ENCODE measurements at regions not wholly inside any gene's neighbourhood (a gene's known extent, or its start where the extent isn't known, plus 50 kb on each side); places are given as distances from the start of the nearest gene placed in this dataset.
"Not testable (repeated sequence)": the region's sequence is repeated elsewhere in the genome, so short reads cannot be mapped to it uniquely, and the experiment has no call there.

GRCh38 chr9:42364410-42365243 lies 181.2 kb downstream of the SPATA31A6 start:
- H3K4me3 ChIP-seq; H3K9me3 ChIP-seq; DNase-seq (ENCODE audit: low spot score); H3K27me3 ChIP-seq (replicated peaks; ENCODE audit: insufficient read depth); H3K36me3 ChIP-seq; H3K4me1 ChIP-seq (replicated peaks); H3K27ac ChIP-seq; intact Hi-C loops (cut with DNase I): not testable (repeated sequence)
- WGBS, result 77% methylated on average over 4 of the region's 4 CpGs

DNA sequence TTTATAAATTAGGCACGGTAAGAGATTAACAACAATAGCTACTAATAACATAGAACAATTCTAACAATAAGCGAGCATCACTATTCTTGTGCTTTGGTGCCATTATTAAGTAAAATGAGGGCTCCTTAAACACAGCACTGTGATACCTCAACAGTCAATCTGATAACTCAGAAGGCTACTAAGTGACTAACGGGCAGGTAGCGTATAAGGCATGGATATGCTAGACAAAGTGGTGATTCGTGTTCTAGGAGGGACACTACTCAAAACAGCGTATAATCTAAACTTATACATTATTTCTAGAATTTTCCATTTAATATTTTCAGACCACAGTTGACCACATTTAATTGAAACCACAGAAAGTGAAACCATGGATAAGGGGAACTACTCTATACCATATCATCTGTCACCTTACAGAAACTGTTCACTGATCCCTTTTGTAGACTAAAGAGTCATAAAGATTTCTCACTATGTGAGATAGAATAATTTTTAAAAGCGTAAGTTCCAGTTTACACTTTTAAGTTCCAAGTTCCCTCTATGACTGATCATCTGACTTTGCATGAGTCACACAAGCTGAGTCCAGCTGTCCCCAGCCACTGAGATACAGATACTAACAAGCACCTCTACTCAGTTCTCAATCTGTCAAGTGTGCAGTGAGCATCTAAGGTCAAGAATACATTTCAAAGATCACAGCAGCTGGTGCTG lies 181.9 kb downstream of the SPATA31A6 start:
- H3K36me3 ChIP-seq; H3K4me3 ChIP-seq; H3K27me3 ChIP-seq (replicated peaks; ENCODE audit: insufficient read depth); DNase-seq (ENCODE audit: low spot score); H3K27ac ChIP-seq; H3K9me3 ChIP-seq; intact Hi-C loops (cut with DNase I); H3K4me1 ChIP-seq (replicated peaks): not testable (repeated sequence)
- WGBS, result 84% methylated on average over 7 of the region's 7 CpGs

DNA sequence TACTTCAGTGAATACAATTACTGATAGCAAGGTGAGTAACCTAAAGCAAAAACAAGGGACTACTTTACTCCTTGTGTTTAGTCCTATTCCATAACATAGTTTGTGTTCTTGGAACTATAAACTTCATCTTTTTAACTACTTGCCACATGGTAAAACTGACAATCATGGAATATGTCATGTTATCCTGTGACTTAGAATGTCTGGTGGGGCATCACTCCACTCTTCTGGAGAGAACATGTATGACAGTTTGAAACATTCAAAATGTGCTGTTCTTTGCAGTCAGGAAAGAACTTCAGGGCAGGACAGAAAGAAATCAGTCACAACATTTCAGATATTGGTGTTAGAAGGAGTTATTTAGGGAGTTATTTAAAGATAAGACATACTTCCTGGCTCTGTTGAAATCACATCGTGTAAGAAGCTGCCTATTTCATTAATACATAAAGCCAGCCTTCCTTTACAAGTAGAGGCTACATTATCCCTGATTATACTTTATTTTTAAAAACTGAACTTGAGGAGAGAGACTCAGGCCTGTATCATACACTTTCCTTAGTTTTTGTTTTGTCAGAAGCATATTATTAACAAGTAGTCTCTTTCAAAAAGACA lies 184.9 kb downstream of the SPATA31A6 start:
- not testable (repeated sequence) for H3K4me3 ChIP-seq
- 9% methylated on average over 1 of the region's 1 CpG for WGBS

DNA sequence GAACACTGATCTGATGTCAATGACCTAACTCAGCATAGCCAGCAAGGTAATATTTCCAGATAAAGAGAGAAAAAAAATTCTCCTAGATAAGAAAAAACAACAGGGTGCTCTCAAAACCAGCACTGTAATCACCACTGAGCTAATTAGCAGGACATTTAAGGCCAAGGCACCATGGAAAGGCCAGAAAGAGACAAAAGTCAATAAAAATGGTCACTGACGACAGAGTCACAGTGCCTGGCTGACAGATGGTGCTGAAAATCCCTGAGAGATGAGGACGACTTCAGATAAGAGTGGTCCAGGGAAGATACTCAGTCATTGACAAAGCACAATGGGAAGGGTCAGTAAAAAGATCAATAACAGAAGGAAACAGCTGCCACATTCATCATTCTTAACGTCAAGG lies 186.7 kb downstream of the SPATA31A6 start:
- 67% methylated on average over 1 of the region's 3 CpGs for WGBS
- H3K27ac ChIP-seq; H3K4me1 ChIP-seq (replicated peaks); H3K4me3 ChIP-seq; DNase-seq (ENCODE audit: low spot score); intact Hi-C loops (cut with DNase I); H3K27me3 ChIP-seq (replicated peaks; ENCODE audit: insufficient read depth); H3K36me3 ChIP-seq; H3K9me3 ChIP-seq: not testable (repeated sequence)

More for the DNA sequence above, 184.9 kb downstream of the SPATA31A6 start:
- DNase-seq (ENCODE audit: low spot score); H3K36me3 ChIP-seq; H3K9me3 ChIP-seq; H3K4me1 ChIP-seq (replicated peaks); H3K27ac ChIP-seq; H3K27me3 ChIP-seq (replicated peaks; ENCODE audit: insufficient read depth); intact Hi-C loops (cut with DNase I): not testable (repeated sequence)

- H3K36me3 ChIP-seq; H3K9me3 ChIP-seq; H3K4me3 ChIP-seq; intact Hi-C loops (cut with DNase I); H3K27me3 ChIP-seq (replicated peaks; ENCODE audit: insufficient read depth); H3K27ac ChIP-seq; DNase-seq (ENCODE audit: low spot score); H3K4me1 ChIP-seq (replicated peaks): not testable (repeated sequence)
- no CpG with 5 or more reads among the region's 1 CpG for WGBS
Observed at GRCh38 chr9:42371417-42371816, 188.0 kb downstream of the SPATA31A6 start.

DNA sequence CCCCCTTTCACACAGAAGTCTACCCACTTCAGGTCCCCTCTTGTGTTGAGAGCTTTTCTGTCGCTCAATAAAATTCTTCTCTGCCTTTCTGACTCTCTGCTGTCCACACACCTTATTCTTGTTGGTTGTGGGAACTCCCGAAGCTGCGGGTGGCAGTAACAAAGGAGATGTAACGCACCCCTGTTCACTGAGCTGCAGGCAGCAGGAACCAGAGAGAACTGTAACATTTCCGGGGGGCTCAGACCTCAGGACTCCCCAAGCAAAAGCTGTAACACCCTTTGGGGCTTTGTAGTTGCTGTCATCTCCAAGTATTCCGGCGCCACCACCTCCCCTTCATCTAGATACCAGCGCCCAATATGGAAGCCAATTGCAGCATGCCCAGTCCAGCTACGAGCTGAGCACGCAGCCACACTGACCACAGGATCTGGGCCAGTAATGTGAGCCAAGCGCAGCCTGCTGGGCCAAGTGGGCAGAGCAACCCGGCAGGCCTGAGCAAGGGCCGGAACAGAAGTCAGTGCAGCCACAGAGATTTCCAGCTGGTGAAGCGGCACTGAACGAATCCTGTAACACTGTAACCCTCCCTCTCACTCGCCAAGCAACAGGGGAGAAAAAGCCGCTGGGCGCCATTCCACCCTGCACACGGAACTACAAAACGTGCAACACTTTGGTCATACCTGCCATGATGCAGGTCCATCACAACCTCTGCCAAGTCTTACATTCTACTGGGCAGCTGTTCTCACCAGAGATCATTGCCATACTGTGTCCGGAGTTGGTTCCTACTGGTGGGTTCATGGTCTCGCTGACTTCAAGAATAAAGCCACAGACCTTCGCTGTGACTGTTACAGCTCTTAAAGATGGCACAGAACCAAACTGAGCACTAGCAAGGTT lies 194.3 kb downstream of the SPATA31A6 start:
- H3K9me3 ChIP-seq; H3K27ac ChIP-seq; H3K4me3 ChIP-seq; intact Hi-C loops (cut with DNase I); H3K4me1 ChIP-seq (replicated peaks); DNase-seq (ENCODE audit: low spot score); H3K36me3 ChIP-seq; H3K27me3 ChIP-seq (replicated peaks; ENCODE audit: insufficient read depth): not testable (repeated sequence)
- 84% methylated on average over 23 of the region's 23 CpGs for WGBS

GRCh38 chr9:42378418-42378815 lies 195.0 kb downstream of the SPATA31A6 start:
- intact Hi-C loops (cut with DNase I), result no loop called here
- Histone ChIP-seq H3K36me3 (no peaks in the 10 kb centered on the region), H3K27me3 (replicated peaks; ENCODE audit: insufficient read depth) (no peaks in the 10 kb centered on the region), H3K4me3 (no peak overlapping the region), H3K4me1 (replicated peaks) (no peaks in the 10 kb centered on the region), H3K9me3 (no peaks in the 10 kb centered on the region), H3K27ac (no peak overlapping the region)
- 97% methylated on average over 2 of the region's 2 CpGs for WGBS
- no peak for TF ChIP-seq POLR2A (IDR thresholded peaks at IDR 0.05)
- no peak for TF ChIP-seq POLR2AphosphoS5 (IDR thresholded peaks at IDR 0.05)
- TF ChIP-seq, protein P1, sequence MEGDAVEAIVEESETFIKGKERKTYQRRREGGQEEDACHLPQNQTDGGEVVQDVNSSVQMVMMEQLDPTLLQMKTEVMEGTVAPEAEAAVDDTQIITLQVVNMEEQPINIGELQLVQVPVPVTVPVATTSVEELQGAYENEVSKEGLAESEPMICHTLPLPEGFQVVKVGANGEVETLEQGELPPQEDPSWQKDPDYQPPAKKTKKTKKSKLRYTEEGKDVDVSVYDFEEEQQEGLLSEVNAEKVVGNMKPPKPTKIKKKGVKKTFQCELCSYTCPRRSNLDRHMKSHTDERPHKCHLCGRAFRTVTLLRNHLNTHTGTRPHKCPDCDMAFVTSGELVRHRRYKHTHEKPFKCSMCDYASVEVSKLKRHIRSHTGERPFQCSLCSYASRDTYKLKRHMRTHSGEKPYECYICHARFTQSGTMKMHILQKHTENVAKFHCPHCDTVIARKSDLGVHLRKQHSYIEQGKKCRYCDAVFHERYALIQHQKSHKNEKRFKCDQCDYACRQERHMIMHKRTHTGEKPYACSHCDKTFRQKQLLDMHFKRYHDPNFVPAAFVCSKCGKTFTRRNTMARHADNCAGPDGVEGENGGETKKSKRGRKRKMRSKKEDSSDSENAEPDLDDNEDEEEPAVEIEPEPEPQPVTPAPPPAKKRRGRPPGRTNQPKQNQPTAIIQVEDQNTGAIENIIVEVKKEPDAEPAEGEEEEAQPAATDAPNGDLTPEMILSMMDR (IDR thresholded peaks at IDR 0.05), result no peak
- DNase-seq (ENCODE audit: low spot score), result no peak

DNA sequence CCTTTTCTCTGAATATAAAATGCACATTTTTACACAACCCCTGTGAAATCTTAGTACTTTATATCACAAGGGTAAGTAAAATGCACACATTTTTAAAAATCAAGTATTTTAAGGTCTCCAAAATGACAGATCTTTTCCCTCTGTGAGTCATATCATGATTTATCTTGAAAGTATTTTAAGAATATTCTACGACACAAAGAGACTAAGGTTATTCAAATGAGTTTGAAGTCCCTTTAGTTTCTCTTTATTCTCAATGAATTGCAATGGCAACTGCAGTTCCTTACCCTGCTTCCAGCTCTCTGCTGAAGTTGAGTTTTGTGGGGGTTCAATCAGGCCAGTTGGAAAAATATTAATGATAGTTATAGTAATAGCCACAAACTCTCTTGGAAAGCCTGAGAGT lies 196.1 kb downstream of the SPATA31A6 start:
- DNase-seq (ENCODE audit: low spot score); H3K4me3 ChIP-seq; H3K27ac ChIP-seq; H3K36me3 ChIP-seq; H3K4me1 ChIP-seq (replicated peaks); H3K9me3 ChIP-seq; H3K27me3 ChIP-seq (replicated peaks; ENCODE audit: insufficient read depth); intact Hi-C loops (cut with DNase I): not testable (repeated sequence)
- WGBS, result 33% methylated on average over 1 of the region's 1 CpG

DNA sequence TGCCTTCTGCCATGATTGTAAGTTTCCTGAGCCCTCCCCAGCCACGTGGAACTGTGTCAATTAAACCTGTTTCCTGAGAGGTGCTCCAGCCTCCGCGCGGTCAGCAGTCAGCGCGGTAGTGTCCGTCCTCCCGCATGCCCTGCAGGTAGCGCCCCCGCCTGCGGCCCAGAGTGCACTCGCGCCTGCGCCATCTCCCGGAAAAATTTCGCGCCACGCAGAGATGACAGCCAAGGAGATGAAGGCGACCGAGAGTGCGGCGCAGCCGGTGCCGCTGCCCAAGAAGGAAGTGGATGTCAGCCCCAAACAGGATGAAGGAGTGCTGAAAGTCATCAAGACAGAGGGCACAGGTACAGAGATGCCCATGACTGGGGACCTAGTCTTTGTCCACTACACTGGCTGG lies 201.1 kb downstream of the SPATA31A6 start:
- H3K9me3 ChIP-seq; H3K4me3 ChIP-seq; H3K36me3 ChIP-seq; DNase-seq (ENCODE audit: low spot score); H3K4me1 ChIP-seq (replicated peaks); H3K27me3 ChIP-seq (replicated peaks; ENCODE audit: insufficient read depth); intact Hi-C loops (cut with DNase I); H3K27ac ChIP-seq: not testable (repeated sequence)
- WGBS, result 96% methylated on average over 24 of the region's 24 CpGs

GRCh38 chr9:42385574-42386120 lies 202.2 kb downstream of the SPATA31A6 start:
- H3K36me3 ChIP-seq; DNase-seq (ENCODE audit: low spot score); H3K27ac ChIP-seq; H3K9me3 ChIP-seq; intact Hi-C loops (cut with DNase I); H3K4me3 ChIP-seq; H3K27me3 ChIP-seq (replicated peaks; ENCODE audit: insufficient read depth); H3K4me1 ChIP-seq (replicated peaks): not testable (repeated sequence)
- WGBS, result 58% methylated on average over 10 of the region's 11 CpGs
